Testis (tissue), 2 donors: ENCODE measurements at regions not wholly inside any gene's neighbourhood (a gene's known extent, or its start where the extent isn't known, plus 50 kb on each side); places are given as distances from the start of the nearest gene placed in this dataset.
A peak's percentile ranks its signal among the peaks of the same experiment; 100 is the strongest.

ENCODE experiments used
- DNase-seq: peaks from one replicate; pipeline ENCODE4 v3.0.0-alpha.2; 2019
- H3K27ac ChIP-seq, 2 donors: fragments of 200-600 bp; sonication (generic); one replicate each; pipeline ENCODE4 v1.5.1; 2019
- H3K27me3 ChIP-seq: fragments of 200-600 bp; sonication (generic); one replicate; pipeline ENCODE4 v1.5.1; 2019
- H3K36me3 ChIP-seq: fragments of 200-600 bp; sonication (generic); one replicate; pipeline ENCODE4 v1.5.1; 2017; ENCODE audit warnings: low read depth; ENCODE audit errors: missing control alignments
- H3K4me1 ChIP-seq: fragments of 200-600 bp; sonication (generic); one replicate; pipeline ENCODE4 v1.5.1; 2019
- H3K4me3 ChIP-seq, 2 donors: fragments of 200-600 bp; sonication (generic); one replicate each; pipeline ENCODE4 v1.5.1; 2017 to 2019
- H3K9me3 ChIP-seq: fragments of 200-600 bp; sonication (generic); one replicate; pipeline ENCODE4 v1.5.1; 2017
- POLR2A ChIP-seq: fragments of 450-650 bp; IDR thresholded peaks from one replicate; pipeline ENCODE4 v1.6.1; 2017; ENCODE audit warnings: antibody characterized with exemption, mild to moderate bottlenecking, moderate library complexity
- WGBS, 2 donors: methylation state at CpG; one replicate each; pipeline ENCODE4 v1.1.5; 2018; 5-methylcytosine and 5-hydroxymethylcytosine counted together
- intact Hi-C: fragments of 100-400 bp; cut with DNase I; formaldehyde crosslinking; loops from one replicate; pipeline ENCODE4 v1.15.1; 2023; ENCODE audit warnings: low total_unique reads
- TF ChIP-seq, protein P1 (sequence below), 3 experiments: fragments of 450-650 bp in 2 of 3; fragments of 200-600 bp in 1 of 3; sonication (generic) in 1 of 3; IDR thresholded peaks; one replicate each; pipeline ENCODE4 v1.5.1; 2016 to 2019; ENCODE audit warnings: antibody characterized with exemption in 3 of 3, mild to moderate bottlenecking in 2 of 3, moderate library complexity in 1 of 3

DNA sequence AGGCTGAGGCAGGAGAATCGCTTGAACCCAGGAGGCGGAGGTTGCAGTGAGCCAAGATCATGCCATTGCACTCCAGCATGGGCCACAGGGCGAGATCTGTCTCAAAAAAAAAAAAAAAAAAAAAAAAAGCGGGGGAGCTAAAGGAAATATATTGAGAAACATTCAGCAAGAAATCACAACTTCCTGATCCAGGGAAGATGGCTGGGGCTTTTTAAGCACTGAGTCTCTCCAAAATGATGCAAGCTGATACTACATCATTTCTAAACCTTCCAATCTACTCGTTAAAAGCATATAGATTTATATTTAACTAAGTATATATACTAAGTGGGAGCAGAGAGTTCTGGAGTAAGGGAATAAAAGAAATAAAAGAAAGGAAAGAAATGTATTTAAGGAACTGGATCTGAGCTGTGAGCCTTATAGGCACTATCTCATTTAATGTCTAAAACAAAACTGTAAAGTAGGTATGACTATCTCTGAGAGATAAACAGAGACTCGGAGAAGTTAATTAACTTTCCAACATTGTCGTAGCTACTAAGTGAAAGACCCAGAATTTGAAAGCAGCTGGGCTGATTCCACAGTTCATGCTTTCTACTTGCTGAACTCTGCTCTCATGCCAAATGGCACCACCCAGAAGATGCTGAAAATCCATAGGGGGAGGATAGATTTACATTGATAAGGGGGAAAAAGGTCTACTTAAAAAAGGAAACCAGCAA is 215.0 kb upstream of the MARCKS start:
- H3K9me3 ChIP-seq = no peaks in the 10 kb centered on the region
- H3K4me1 ChIP-seq = peaks cover 3% of the 10 kb centered on the region
- H3K27ac ChIP-seq = no peak overlapping the region
- no peaks in the 10 kb centered on the region for H3K27me3 ChIP-seq
- H3K36me3 ChIP-seq = no peaks in the 10 kb centered on the region
- no peak for DNase-seq
- TF ChIP-seq POLR2A = no peak
- TF ChIP-seq, protein P1, sequence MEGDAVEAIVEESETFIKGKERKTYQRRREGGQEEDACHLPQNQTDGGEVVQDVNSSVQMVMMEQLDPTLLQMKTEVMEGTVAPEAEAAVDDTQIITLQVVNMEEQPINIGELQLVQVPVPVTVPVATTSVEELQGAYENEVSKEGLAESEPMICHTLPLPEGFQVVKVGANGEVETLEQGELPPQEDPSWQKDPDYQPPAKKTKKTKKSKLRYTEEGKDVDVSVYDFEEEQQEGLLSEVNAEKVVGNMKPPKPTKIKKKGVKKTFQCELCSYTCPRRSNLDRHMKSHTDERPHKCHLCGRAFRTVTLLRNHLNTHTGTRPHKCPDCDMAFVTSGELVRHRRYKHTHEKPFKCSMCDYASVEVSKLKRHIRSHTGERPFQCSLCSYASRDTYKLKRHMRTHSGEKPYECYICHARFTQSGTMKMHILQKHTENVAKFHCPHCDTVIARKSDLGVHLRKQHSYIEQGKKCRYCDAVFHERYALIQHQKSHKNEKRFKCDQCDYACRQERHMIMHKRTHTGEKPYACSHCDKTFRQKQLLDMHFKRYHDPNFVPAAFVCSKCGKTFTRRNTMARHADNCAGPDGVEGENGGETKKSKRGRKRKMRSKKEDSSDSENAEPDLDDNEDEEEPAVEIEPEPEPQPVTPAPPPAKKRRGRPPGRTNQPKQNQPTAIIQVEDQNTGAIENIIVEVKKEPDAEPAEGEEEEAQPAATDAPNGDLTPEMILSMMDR (IDR thresholded peaks at IDR 0.05) = no peak
- 87 to 90% methylated on average over 7 of the region's 7 CpGs for WGBS, 2 donors
- intact Hi-C loops = no loop called here
- H3K4me3 ChIP-seq = no peak overlapping the region

DNA sequence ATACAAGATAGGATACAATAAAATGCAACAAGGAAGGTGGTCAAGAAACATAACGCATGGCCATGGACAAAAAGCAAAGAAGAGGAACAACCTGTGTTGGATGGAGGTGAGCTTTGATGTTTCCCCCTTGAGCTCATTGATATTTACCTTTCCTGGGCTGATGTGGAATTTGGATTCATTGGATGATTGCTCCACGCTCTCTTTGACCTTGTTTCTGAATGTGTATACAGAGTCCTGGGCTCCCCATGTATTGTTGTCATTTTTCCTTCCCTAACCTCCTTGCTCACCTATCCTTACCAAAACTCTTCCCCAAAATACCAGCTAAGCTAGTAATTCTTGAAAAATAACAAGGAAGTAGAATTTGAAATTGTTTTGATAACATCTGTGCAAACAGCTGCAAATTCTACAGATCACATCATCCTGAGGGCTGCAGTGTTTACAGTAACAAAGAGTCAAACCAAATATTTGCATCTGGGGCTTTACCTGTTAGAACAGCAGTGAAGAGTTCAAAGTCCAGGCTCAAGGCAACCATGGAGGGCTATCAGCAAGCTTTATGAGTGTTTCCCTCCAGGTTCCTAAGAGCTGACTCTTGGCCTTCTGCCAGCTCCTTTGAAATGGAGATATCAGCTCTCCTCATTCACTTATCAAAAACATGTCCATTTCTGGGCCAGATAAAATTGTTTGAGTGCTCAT is 214.3 kb upstream of the MARCKS start:
- no peaks in the 10 kb centered on the region for H3K36me3 ChIP-seq
- no peaks in the 10 kb centered on the region for H3K27me3 ChIP-seq
- 88 to 95% methylated on average over 2 of the region's 2 CpGs for WGBS, 2 donors
- H3K9me3 ChIP-seq = no peaks in the 10 kb centered on the region
- no peak overlapping the region for H3K4me3 ChIP-seq
- H3K27ac ChIP-seq = no peak overlapping the region
- H3K4me1 ChIP-seq = peaks cover 3% of the 10 kb centered on the region
- intact Hi-C loops = no loop called here
- DNase-seq = peak; percentile 28
- no peak for TF ChIP-seq POLR2A
- TF ChIP-seq, protein P1 (IDR thresholded peaks at IDR 0.05) = no peak

DNA sequence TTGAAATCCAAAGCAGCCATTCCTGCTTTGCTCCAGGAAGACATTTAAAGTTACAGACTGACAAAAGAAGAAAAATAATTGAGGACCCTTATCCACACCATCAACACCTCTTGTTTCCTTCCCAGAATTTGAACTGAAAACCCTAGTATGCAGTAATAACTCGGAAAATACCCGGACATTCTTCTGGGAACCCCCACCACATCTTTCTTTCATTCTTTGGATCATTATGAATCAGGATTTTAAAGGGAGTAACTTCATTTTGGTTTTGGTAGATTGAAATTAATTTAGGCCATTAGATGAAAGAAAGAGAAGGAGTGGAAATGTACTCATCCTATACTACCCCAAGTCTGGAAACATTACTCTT is 213.8 kb upstream of the MARCKS start:
- peaks cover 3% of the 10 kb centered on the region for H3K4me1 ChIP-seq
- H3K27ac ChIP-seq = no peak overlapping the region
- 64 to 69% methylated on average over 2 of the region's 2 CpGs for WGBS, 2 donors
- H3K27me3 ChIP-seq = no peaks in the 10 kb centered on the region
- intact Hi-C loops = no loop called here
- TF ChIP-seq, protein P1 (IDR thresholded peaks at IDR 0.05) = no peak
- TF ChIP-seq POLR2A = no peak
- DNase-seq = no peak
- no peak overlapping the region for H3K4me3 ChIP-seq
- no peaks in the 10 kb centered on the region for H3K9me3 ChIP-seq
- H3K36me3 ChIP-seq = no peaks in the 10 kb centered on the region

DNA sequence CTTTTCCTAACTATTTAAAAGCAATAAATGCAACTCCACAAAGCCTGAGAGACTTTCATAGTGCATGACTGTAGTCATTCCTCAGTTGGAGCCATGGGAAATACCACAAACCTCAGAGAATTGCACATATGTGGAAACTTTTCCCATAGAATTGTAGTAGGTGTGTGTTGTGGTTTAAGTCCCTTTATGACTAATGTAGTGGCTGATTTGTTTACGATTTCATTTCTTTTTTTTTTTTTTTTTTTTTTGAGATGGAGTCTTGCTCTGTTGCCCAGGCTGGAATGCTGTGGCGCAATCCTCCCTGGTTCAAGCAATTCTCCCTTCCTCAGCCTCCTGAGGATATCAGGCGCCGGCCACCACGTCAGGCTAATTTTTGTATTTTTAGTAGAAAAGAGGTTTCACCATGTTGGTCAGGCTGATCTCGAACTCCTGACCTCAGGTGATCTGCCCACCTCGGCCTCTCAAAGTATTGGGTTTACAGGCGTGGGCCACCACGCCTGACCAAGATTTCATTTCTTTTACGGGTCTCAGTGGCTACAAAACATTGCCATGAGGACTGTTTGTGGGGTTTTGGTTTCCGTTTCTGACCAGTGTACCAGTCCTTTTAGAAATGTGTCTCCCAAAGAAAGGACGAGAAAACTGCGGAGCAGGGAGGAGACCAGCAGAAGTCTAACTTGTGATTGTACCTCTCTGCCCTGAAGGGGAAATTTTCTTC is 212.1 kb upstream of the MARCKS start:
- TF ChIP-seq, protein P1 (IDR thresholded peaks at IDR 0.05) = no peak
- TF ChIP-seq POLR2A = no peak
- Histone ChIP-seq H3K9me3 (no peaks in the 10 kb centered on the region), H3K27ac (no peak overlapping the region), H3K36me3 (no peaks in the 10 kb centered on the region), H3K4me3 (no peak overlapping the region), H3K4me1 (peaks cover 3% of the 10 kb centered on the region), H3K27me3 (no peaks in the 10 kb centered on the region)
- intact Hi-C loops = no loop called here
- WGBS, 2 donors = 88% methylated on average over 13 of the region's 13 CpGs
- no peak for DNase-seq
